ENCODE measurements at regions not wholly inside any gene's neighbourhood (a gene's known extent, or its start where the extent isn't known, plus 50 kb on each side); places are given as distances from the start of the nearest gene placed in this dataset.
"Not testable (repeated sequence)": the region's sequence is repeated elsewhere in the genome, so short reads cannot be mapped to it uniquely, and the experiment has no call there.

- H3K4me2 ChIP-seq (replicated peaks; ENCODE audit: low read depth, low read length, poor library complexity, severe bottlenecking); H4K20me1 ChIP-seq (ENCODE audit: control insufficient read depth, insufficient read depth, low read length, poor library complexity, severe bottlenecking); POLR2A ChIA-PET; H3K27ac Mint-ChIP-seq; H3K9me3 Mint-ChIP-seq (ENCODE audit: insufficient read depth); intact Hi-C loops (cut with micrococcal nuclease); DNase-seq; H3K27ac ChIP-seq (ENCODE audit: low read length in 2 of 2); H3K36me3 ChIP-seq (replicated peaks in 1 of 2; ENCODE audit: control extremely low read depth in 1 of 2, control insufficient read depth in 1 of 2, extremely low read depth in 1 of 2, insufficient read depth in 2 of 2, low read length in 1 of 2); H2AFZ ChIP-seq (ENCODE audit: insufficient read depth, low read depth, low read length, poor library complexity, severe bottlenecking); H3K9me3 ChIP-seq (ENCODE audit: control extremely low read depth in 1 of 3, control insufficient read depth in 2 of 3, insufficient read depth in 1 of 3, low read length in 2 of 3); ATAC-seq (ENCODE audit: low read depth); H3K9ac ChIP-seq (ENCODE audit: low read length); H3K27me3 ChIP-seq (replicated peaks in 1 of 4; ENCODE audit: control extremely low read depth in 1 of 4, control insufficient read depth in 3 of 4, insufficient read depth in 4 of 4, low read length in 3 of 4); H3K4me3 ChIP-seq (ENCODE audit: control extremely low read depth in 1 of 5, extremely low read depth in 1 of 5, insufficient read depth in 1 of 5, low read depth in 2 of 5, low read length in 4 of 5); H3K27me3 Mint-ChIP-seq; H3K4me3 Mint-ChIP-seq; CTCF ChIA-PET: not testable (repeated sequence)
- H3K4me1 Mint-ChIP-seq = peaks cover 27% of the 10 kb centered on the region
- peaks cover 21% of the 10 kb centered on the region for H3K79me2 ChIP-seq (ENCODE audit: control insufficient read depth, insufficient read depth, low read length)
- peaks cover 23 to 34% of the 10 kb centered on the region in 2 donors for H3K4me1 ChIP-seq (ENCODE audit: control insufficient read depth in 2 of 2, insufficient read depth in 2 of 2, low read length in 2 of 2)
- WGBS (ENCODE audit: insufficient coverage) = 83% methylated on average over 6 of the region's 8 CpGs
Observed at GRCh38 chr14:105652317-105652716, 125.9 kb downstream of the TMEM121 start.

GRCh38 chr14:105653921-105654320 lies 127.5 kb downstream of the TMEM121 start:
- H3K9ac ChIP-seq (ENCODE audit: low read length); ATAC-seq (ENCODE audit: low read depth); CTCF ChIA-PET; H3K36me3 ChIP-seq (replicated peaks in 1 of 2; ENCODE audit: control extremely low read depth in 1 of 2, control insufficient read depth in 1 of 2, extremely low read depth in 1 of 2, insufficient read depth in 2 of 2, low read length in 1 of 2); H3K4me3 ChIP-seq (ENCODE audit: control extremely low read depth in 1 of 5, extremely low read depth in 1 of 5, insufficient read depth in 1 of 5, low read depth in 2 of 5, low read length in 4 of 5); H3K79me2 ChIP-seq (ENCODE audit: control insufficient read depth, insufficient read depth, low read length); H3K4me3 Mint-ChIP-seq; H3K27ac ChIP-seq (ENCODE audit: low read length in 2 of 2); POLR2A ChIA-PET; H2AFZ ChIP-seq (ENCODE audit: insufficient read depth, low read depth, low read length, poor library complexity, severe bottlenecking); H3K4me2 ChIP-seq (replicated peaks; ENCODE audit: low read depth, low read length, poor library complexity, severe bottlenecking); H4K20me1 ChIP-seq (ENCODE audit: control insufficient read depth, insufficient read depth, low read length, poor library complexity, severe bottlenecking); H3K27me3 ChIP-seq (replicated peaks in 1 of 4; ENCODE audit: control extremely low read depth in 1 of 4, control insufficient read depth in 3 of 4, insufficient read depth in 4 of 4, low read length in 3 of 4); H3K27me3 Mint-ChIP-seq; H3K9me3 Mint-ChIP-seq (ENCODE audit: insufficient read depth); intact Hi-C loops (cut with micrococcal nuclease); DNase-seq: not testable (repeated sequence)
- H3K27ac Mint-ChIP-seq = peak overlapping the region; percentile 51
- H3K4me1 ChIP-seq (ENCODE audit: control insufficient read depth in 2 of 2, insufficient read depth in 2 of 2, low read length in 2 of 2) = peaks cover 8 to 18% of the 10 kb centered on the region in 2 donors
- WGBS (ENCODE audit: insufficient coverage) = 78% methylated on average over 3 of the region's 9 CpGs
- peaks cover 0 to 17% (median 17%) of the 10 kb centered on the region in 3 donors for H3K9me3 ChIP-seq (ENCODE audit: control extremely low read depth in 1 of 3, control insufficient read depth in 2 of 3, insufficient read depth in 1 of 3, low read length in 2 of 3)
- H3K4me1 Mint-ChIP-seq = peaks cover 12% of the 10 kb centered on the region

GRCh38 chr14:105659255-105659654 lies 132.9 kb downstream of the TMEM121 start:
- Histone ChIP-seq H3K9me3 (ENCODE audit: control extremely low read depth in 1 of 3, control insufficient read depth in 2 of 3, insufficient read depth in 1 of 3, low read length in 2 of 3) (peaks cover 0 to 25% (median 15%) of the 10 kb centered on the region in 3 donors), H3K36me3 (replicated peaks in 1 of 2; ENCODE audit: control extremely low read depth in 1 of 2, control insufficient read depth in 1 of 2, extremely low read depth in 1 of 2, insufficient read depth in 2 of 2, low read length in 1 of 2) (peaks cover 0 to 13% of the 10 kb centered on the region in 2 experiments)
- ATAC-seq (ENCODE audit: low read depth); H3K9ac ChIP-seq (ENCODE audit: low read length); H3K4me1 ChIP-seq (ENCODE audit: control insufficient read depth in 2 of 2, insufficient read depth in 2 of 2, low read length in 2 of 2); DNase-seq; H4K20me1 ChIP-seq (ENCODE audit: control insufficient read depth, insufficient read depth, low read length, poor library complexity, severe bottlenecking); H3K4me3 ChIP-seq (ENCODE audit: control extremely low read depth in 1 of 5, extremely low read depth in 1 of 5, insufficient read depth in 1 of 5, low read depth in 2 of 5, low read length in 4 of 5); H3K27me3 Mint-ChIP-seq; POLR2A ChIA-PET; CTCF ChIA-PET; H3K4me2 ChIP-seq (replicated peaks; ENCODE audit: low read depth, low read length, poor library complexity, severe bottlenecking); H3K4me1 Mint-ChIP-seq; H3K27me3 ChIP-seq (replicated peaks in 1 of 4; ENCODE audit: control extremely low read depth in 1 of 4, control insufficient read depth in 3 of 4, insufficient read depth in 4 of 4, low read length in 3 of 4); H3K79me2 ChIP-seq (ENCODE audit: control insufficient read depth, insufficient read depth, low read length); intact Hi-C loops (cut with micrococcal nuclease); H3K4me3 Mint-ChIP-seq; H3K27ac ChIP-seq (ENCODE audit: low read length in 2 of 2); H2AFZ ChIP-seq (ENCODE audit: insufficient read depth, low read depth, low read length, poor library complexity, severe bottlenecking): not testable (repeated sequence)
- peaks cover 21% of the 10 kb centered on the region for H3K9me3 Mint-ChIP-seq (ENCODE audit: insufficient read depth)
- H3K27ac Mint-ChIP-seq = peak overlapping the region; percentile 20
- WGBS (ENCODE audit: insufficient coverage) = 86% methylated on average over 1 of the region's 2 CpGs
